Loucy (cell line): ENCODE measurements at regions not wholly inside any gene's neighbourhood (a gene's known extent, or its start where the extent isn't known, plus 50 kb on each side); places are given as distances from the start of the nearest gene placed in this dataset.

Source experiments
- H2AFZ ChIP-seq: fragments of 200-600 bp; sonication (generic); 2 replicates; pipeline ENCODE4 v1.6.0; 2016; ENCODE audit warnings: antibody characterized with exemption, mild to moderate bottlenecking, low read length, moderate library complexity
- H3F3A ChIP-seq: fragments of 200-600 bp; 2 replicates; pipeline ENCODE4 v1.6.0; 2016; ENCODE audit warnings: antibody characterized with exemption, low read depth, mild to moderate bottlenecking
- H3K27me3 ChIP-seq: fragments of 200-600 bp; sonication (generic); 2 replicates; pipeline ENCODE4 v1.6.1; 2014; ENCODE audit warnings: low read length, mild to moderate bottlenecking; ENCODE audit not compliant: insufficient read depth, poor library complexity, severe bottlenecking
- H3K36me3 ChIP-seq: fragments of 200-600 bp; sonication (generic); 2 replicates; pipeline ENCODE4 v1.6.1; 2016; ENCODE audit warnings: low read length; ENCODE audit not compliant: insufficient read depth
- H3K4me1 ChIP-seq: fragments of 200-600 bp; sonication (generic); 2 replicates; pipeline ENCODE4 v1.5.1; 2014; ENCODE audit warnings: low read length, mild to moderate bottlenecking; ENCODE audit not compliant: insufficient read depth, poor library complexity, severe bottlenecking
- H3K4me2 ChIP-seq: fragments of 200-600 bp; sonication (generic); 2 replicates; pipeline ENCODE4 v1.6.0; 2014; ENCODE audit warnings: antibody characterized with exemption, low read length, low read depth, mild to moderate bottlenecking; ENCODE audit not compliant: poor library complexity, severe bottlenecking
- H3K4me3 ChIP-seq: fragments of 200-600 bp; sonication (generic); 2 replicates; pipeline ENCODE4 v1.5.1; 2014; ENCODE audit warnings: low read length, mild to moderate bottlenecking, mixed read lengths; ENCODE audit not compliant: poor library complexity, severe bottlenecking
- H3K79me2 ChIP-seq: fragments of 200-600 bp; sonication (generic); 2 replicates; pipeline ENCODE4 v1.6.1; 2014; ENCODE audit warnings: low read length; ENCODE audit not compliant: insufficient read depth
- H3K9ac ChIP-seq: fragments of 200-600 bp; sonication (generic); 2 replicates; pipeline ENCODE4 v1.6.0; 2014; ENCODE audit warnings: mild to moderate bottlenecking, low read depth, low read length, moderate library complexity; ENCODE audit not compliant: poor library complexity, severe bottlenecking
- H3K9me2 ChIP-seq: fragments of 200-600 bp; sonication (generic); replicated peaks from 2 replicates; pipeline ENCODE4 v1.6.1; 2016; ENCODE audit warnings: low read depth, low read length, mixed read lengths
- H3K9me3 ChIP-seq: fragments of 200-600 bp; sonication (generic); 2 replicates; pipeline ENCODE4 v1.6.1; 2014; ENCODE audit warnings: mild to moderate bottlenecking, antibody characterized with exemption, low read length, low read depth; ENCODE audit not compliant: insufficient read depth
- H4K20me1 ChIP-seq: fragments of 200-600 bp; sonication (generic); 2 replicates; pipeline ENCODE4 v1.6.0; 2014; ENCODE audit warnings: antibody characterized with exemption, low read length, mild to moderate bottlenecking; ENCODE audit not compliant: insufficient read depth, poor library complexity, severe bottlenecking
- EZH2phosphoT487 ChIP-seq: fragments of 200-600 bp; IDR thresholded peaks from 2 replicates; pipeline ENCODE4 v1.6.1; 2018; ENCODE audit warnings: antibody characterized with exemption, mild to moderate bottlenecking, moderate library complexity, borderline replicate concordance
- TF ChIP-seq, protein P1 (sequence below): fragments of 200-600 bp; sonication (generic); conservative IDR thresholded peaks from 2 replicates; pipeline ENCODE4 v1.5.1; 2014; ENCODE audit warnings: mild to moderate bottlenecking, antibody characterized with exemption, low read length

- Histone ChIP-seq H3K4me1 (no peaks in the 10 kb centered on the region), H4K20me1 (no peaks in the 10 kb centered on the region), H3K79me2 (no peaks in the 10 kb centered on the region), H3F3A (no peaks in the 10 kb centered on the region), H3K9me2 (no peaks in the 10 kb centered on the region), H3K36me3 (no peaks in the 10 kb centered on the region), H3K4me3 (no peak overlapping the region), H3K4me2 (no peak overlapping the region), H3K9me3 (0 out of 2 replicates have a peak, but pooled peaks cover 3% of the 10 kb centered on the region), H3K9ac (no peak overlapping the region), H3K27me3 (no peaks in the 10 kb centered on the region), H2AFZ (no peak overlapping the region)
- TF ChIP-seq EZH2phosphoT487, result no peak
Observed at GRCh38 chr2:196565982-196566381, 73.5 kb upstream of the CCDC150 start.

DNA sequence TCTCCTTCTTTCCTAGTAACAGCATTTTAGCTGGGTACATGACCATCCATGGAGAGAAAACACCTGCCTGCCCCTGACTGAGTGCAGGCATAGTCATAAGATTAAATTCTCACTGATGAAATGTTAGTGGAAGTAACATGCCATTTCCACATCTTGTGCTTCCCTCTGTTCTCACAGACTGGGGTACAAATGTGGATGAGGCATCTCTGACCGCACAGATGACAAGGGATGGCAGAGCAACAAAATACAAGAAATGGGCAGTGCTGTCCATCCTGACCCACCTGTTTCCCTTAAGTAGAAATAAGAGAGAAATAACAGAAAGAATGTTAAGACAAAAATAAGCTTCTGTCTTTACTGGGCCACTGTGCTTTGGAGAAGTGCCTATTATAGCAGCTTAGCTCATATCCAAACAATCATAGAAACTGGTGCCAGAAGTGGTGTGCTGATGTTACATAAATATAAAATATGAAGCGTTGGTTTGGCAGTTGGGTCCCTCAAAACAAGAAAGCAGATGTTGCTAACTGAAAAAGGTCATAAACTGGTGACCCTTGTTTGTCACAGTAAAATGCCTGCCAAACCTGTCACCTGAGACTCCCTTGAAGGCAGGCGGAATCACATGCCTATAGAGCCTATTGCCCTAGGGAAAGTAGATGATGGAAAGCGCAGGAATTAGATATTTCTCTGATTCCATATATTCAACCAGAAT lies 72.4 kb upstream of the CCDC150 start:
- Histone ChIP-seq H3K9me2 (no peaks in the 10 kb centered on the region), H3K4me3 (no peak overlapping the region), H3K27me3 (no peaks in the 10 kb centered on the region), H3K9me3 (no peaks in the 10 kb centered on the region), H3F3A (no peaks in the 10 kb centered on the region), H2AFZ (no peak overlapping the region), H3K4me1 (no peaks in the 10 kb centered on the region), H4K20me1 (no peaks in the 10 kb centered on the region), H3K9ac (no peak overlapping the region), H3K36me3 (no peaks in the 10 kb centered on the region), H3K79me2 (no peaks in the 10 kb centered on the region), H3K4me2 (no peak overlapping the region)
- TF ChIP-seq, protein P1, sequence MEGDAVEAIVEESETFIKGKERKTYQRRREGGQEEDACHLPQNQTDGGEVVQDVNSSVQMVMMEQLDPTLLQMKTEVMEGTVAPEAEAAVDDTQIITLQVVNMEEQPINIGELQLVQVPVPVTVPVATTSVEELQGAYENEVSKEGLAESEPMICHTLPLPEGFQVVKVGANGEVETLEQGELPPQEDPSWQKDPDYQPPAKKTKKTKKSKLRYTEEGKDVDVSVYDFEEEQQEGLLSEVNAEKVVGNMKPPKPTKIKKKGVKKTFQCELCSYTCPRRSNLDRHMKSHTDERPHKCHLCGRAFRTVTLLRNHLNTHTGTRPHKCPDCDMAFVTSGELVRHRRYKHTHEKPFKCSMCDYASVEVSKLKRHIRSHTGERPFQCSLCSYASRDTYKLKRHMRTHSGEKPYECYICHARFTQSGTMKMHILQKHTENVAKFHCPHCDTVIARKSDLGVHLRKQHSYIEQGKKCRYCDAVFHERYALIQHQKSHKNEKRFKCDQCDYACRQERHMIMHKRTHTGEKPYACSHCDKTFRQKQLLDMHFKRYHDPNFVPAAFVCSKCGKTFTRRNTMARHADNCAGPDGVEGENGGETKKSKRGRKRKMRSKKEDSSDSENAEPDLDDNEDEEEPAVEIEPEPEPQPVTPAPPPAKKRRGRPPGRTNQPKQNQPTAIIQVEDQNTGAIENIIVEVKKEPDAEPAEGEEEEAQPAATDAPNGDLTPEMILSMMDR, result no peak
- TF ChIP-seq EZH2phosphoT487, result no peak

DNA sequence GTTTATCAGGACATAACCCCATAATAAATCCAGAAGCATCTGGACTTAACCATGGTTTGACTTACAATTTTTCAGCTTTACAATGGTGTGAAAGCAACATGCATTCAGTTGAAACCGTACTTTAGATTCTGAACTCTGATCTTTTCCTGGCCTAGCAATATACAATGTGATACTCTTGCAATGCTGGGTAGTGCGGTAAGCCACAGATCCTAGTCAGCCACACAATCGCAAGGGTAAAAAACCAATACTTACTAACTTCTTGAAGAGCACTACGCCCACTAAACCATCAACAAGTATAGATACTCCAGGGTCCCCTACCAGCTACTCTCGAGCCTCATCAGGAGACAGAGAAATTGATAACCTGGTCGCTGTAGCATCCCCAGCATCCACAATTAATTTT lies 71.0 kb upstream of the CCDC150 start:
- H3K4me1 ChIP-seq, result no peaks in the 10 kb centered on the region

More for the DNA sequence above, 71.0 kb upstream of the CCDC150 start:
- TF ChIP-seq, protein P1, result no peak
- TF ChIP-seq EZH2phosphoT487, result no peak
- Histone ChIP-seq H2AFZ (no peak overlapping the region), H3K9me2 (no peaks in the 10 kb centered on the region), H3K9me3 (no peaks in the 10 kb centered on the region), H3F3A (no peaks in the 10 kb centered on the region), H3K79me2 (no peaks in the 10 kb centered on the region), H3K4me2 (no peak overlapping the region), H3K9ac (no peak overlapping the region), H4K20me1 (no peaks in the 10 kb centered on the region), H3K36me3 (no peaks in the 10 kb centered on the region), H3K4me3 (no peak overlapping the region), H3K27me3 (no peaks in the 10 kb centered on the region)
